EL (cell line): ENCODE measurements at regions not wholly inside any gene's neighbourhood (a gene's known extent, or its start where the extent isn't known, plus 50 kb on each side); places are given as distances from the start of the nearest gene placed in this dataset.

Source experiments
- DNase-seq: peaks from one replicate; pipeline ENCODE4 v3.0.0-alpha.2; 2016

GRCh38 chr16:85162478-85163277 lies 50.4 kb upstream of the CIBAR2 start:
- DNase-seq: peak; percentile 79

DNA sequence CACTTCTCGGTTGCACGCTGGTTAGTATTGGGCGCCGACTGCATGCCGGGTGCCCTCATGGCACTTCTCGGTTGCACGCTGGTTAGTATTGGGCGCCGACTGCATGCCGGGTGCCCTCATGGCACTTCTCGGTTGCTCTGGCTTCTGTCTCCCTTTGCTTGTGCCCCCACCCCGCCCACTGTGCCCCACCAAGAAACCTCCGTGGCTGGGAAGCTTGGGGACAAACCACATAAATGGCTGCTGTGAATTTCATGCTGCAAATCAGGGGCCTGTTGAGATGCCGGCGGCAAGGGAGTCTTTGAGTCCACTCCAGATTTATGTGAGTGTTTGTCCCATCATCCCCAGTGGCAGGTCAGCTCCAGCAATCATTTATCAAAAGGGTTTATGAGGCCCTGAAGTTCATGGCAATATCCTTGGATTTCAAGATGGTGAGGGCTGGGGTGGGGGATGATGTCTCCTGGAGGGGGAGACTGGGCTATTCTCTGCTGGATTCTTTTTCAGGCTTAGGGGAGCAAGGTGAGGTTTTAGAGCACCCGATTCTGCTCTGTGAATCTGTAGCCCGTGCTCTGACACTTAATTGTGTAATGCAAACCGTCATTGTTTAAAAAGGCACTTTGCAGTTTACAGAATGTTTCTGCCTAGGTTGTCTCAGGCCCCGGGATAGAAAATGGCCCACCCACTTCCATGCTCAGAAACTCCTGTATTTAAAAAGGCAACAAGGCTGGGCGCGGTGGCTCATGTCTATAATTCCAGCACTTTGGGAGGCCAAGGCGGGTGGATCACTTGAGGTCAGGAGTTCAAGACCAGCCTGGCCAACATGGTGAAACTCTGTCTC lies 51.2 kb upstream of the CIBAR2 start:
- no peak for DNase-seq

- no peak for DNase-seq
These were observed 52.2 kb upstream of the CIBAR2 start for GRCh38 chr16:85164431-85164830.

DNA sequence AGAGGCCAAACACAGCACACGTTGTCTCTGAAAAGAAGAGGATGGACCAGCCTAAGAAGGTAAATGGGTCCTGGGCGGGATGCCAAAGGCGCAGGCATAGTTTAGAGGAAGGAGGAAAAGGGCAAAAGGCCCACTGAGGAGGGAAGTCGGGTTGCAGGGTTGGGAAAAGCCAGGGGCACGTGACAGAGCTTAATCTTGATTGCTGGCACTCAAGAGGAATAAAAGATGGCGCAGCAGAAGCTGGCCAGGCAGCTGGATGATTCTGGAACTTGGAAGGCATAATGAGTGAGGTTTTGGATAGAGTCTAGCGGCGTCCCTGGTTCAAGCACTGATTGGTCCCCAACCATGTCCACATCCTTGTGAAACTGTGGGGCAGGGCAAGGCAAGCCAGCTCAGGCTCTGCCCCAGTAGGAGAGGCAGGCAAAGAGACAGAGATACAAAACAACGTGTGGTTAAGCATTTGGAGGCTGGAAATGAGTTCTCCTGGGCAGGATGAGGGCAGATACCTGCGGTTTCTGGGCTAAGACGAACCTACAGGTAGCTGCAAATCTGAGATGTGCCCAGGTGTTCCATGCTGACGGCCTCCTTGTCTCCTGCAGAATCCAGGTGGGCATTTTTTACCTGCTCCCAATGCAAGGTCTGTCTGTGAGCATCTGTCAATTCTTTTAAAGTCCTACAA lies 52.7 kb upstream of the CIBAR2 start:
- DNase-seq: no peak

- no peak for DNase-seq
These were observed 53.5 kb upstream of the CIBAR2 start for GRCh38 chr16:85165781-85166180.

DNA sequence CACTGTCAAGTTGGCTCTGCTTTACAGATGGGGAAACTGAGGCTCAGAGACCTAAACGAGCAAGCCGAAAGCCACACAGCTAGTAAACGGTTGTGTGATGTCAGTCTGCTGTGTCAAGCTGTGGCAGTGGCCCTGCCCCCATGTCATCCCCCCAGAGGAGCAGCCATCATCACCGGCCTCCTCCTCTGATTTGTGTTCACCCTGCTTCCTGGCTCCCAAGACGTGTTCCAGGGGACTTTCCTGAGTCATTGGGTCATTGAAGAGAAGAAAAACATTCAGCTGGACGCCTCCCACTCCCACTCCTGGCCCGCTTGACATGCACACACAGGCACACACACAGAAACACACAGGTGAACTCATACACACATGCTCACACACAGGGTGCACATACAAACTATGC lies 54.0 kb upstream of the CIBAR2 start:
- DNase-seq: no peak

DNA sequence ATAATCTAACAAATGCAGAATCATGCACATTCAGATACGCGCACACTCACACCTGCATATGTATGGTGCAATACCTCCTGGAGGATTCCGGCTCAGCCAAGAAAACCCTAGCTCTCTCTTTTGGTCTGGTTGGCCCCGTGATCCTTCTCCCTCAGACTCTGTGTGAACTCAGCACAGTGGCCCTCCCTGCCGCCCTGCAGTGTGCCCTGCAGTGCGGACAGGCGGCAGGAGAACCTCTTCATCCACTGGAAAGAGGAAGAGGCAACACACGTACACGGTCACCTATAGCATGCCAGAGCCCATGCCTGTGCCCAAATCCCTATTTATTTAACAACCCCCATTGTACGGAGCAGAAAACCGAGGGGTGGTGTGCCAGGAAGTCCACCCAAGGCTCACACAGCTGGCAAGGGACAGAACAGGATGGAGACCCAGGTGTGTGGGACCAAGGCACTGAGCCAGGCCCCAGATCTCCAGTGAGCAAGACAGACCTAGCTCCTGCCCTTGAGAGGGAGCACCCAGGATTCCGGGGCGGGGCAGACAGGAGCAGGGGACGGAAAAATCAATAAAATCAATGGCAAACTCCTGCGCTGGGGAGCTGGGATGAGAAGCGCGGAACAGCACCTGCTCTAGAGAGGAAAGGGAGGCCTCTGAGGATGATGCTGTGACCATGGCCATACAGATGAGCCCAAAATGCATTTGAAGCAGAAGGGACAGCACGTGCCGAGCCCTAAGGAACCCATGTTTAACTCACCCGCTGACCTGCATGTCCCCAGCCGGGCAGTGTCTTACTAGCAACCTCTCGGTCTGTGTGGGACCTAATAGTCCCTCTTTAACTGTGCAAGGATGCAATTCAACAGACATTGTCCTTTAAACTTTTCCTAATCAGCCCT lies 54.7 kb upstream of the CIBAR2 start:
- no peak for DNase-seq

DNA sequence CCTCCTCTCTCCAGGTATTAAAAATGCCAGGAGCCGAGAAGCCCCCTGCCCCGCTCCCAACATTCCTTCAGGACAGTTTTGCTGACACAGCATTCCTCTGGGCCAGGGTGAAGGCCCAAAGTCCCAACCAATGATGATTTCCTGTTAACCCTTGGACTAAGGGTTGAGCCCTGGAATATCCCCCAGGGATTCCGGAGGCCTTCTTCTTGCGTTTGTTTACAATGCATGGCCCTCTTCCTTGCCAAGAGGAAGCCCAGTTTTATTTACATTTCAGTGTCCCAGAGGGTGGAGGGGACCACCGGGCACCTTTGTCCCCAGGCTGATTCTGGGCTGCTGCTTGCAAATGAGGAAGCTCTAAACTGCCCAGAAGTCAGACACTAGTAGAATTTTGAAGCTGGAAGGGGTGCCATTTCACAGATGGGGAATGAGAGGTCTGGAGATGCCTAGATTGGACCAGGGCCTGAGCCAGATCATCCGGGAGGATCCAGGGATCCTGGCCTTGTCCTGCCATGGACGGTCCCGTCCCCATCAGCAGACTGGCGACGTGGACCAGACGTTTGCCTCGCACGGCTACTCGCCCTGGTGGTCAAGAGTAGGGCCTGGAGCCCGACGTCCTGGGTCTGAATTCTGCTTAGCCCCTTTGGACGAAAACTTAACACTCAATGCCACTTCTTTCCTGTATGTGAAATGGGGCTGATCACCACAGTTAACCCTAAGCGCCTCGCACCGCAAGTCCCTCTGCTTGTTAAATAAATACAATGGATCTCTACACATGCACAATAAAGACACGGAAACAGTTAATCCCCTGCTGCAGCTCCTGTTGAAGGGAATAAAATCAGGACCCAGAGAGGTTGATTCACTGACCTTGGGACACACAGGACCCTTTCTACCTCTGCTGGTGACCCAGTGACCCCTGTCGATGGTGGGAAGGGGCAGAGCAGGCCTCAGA lies 55.6 kb upstream of the CIBAR2 start:
- DNase-seq: no peak

DNA sequence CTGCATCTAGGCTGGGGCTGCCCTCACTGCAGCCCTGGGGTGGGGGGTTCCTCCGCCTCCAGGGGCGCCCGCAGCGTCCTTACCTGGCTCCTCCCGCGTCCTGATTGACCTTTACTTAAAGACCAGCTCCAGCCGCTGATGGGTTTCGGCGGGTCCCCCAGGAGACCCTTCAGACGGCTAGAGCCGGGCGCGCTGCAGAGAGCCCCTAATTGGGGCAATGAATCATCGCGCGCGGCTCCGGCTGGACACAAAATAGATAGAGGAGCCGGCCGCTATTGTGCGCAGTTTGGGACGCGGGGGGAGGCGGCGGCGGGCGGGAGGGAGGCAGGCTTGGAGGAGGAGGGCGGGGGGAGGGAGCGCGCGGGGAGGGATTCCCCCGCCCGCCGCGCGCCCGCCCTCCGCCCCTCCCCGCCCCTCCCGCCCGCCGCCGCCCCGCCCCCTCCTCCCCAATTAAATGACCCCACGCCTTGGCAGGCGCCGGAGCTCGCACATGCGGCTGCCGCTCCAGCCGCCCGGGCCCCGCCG lies 56.5 kb upstream of the CIBAR2 start:
- peak; percentile 71 for DNase-seq

DNA sequence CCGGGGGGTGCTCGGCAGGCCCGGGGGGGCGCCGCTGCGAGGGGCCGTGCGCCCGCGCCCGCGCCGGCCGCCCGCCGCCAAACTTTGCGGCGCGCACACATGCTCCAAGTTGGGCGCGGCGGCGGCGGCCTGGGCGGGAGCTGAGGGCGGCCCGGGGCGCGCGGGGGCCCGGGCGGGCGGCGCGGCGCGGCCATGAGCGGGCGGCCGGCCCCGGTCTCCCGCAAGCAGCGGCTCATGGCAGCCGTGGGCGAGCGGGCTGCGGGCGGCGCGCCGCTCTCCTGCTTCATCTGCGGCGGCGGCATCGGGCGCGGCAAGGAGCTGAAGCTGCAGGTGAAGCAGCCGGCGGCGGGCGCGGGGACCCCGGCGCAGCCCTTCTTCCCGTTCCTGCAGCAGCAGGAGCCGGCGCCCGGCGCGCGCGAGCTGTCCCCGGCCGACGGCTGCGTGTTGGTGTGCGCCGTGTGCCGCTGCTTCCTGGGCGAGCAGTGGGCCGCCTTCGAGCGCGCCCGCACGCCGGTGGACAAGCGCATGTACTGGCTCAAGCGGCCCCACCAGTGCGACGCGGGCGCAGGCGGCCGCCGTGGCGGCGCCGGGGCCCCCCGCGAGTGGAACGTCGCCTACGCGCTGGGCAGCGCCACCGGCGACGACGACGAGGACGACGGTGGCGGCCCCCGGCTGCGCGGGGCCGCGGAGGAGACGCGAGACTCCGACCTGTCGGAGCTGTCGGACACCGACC lies 57.2 kb upstream of the CIBAR2 start:
- DNase-seq: peak; percentile 45

DNA sequence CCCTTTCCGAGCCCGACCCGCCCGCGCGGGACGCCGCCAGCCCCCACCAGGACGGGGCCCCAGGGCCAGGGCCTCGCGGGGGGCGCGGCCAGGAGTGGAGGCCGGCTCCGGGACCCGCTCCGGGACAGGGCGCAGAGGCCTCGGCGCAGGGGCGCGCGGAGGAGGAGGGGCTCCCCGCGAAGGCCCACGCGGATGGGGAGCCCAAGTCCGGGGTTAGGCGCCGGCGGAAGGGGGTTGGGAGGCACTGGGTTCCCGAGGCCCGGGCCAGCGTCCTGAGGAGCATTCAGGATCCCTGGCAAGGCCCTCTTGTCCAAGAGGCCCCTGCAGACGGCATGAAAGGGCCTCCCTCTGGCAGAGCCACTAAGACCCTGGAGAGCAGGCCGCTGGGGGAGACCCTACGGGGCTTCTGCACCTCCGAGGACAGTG lies 57.8 kb upstream of the CIBAR2 start:
- no peak for DNase-seq

DNA sequence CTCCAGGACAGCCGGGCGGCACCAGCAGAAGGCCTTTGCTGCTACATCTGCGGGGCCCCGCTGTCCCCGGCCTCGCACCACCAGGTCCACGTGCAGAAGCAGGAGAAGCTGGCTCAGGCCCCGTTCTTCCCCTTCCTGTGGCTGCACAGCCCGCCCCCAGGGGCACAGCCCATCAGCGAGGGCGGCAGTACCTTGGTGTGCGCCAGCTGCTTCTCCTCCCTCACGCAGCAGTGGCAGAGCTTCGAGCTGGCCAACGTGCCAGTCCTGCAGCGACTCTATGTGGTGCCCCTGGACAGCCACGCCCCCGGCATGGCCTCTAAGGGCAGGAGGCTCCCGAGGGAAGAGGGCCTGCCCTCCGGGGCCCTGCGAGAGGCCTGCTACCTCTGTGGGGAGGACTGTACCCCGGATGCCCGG lies 58.3 kb upstream of the CIBAR2 start:
- DNase-seq: no peak

- no peak for DNase-seq
These were observed 58.9 kb upstream of the CIBAR2 start for GRCh38 chr16:85171004-85171758.

DNA sequence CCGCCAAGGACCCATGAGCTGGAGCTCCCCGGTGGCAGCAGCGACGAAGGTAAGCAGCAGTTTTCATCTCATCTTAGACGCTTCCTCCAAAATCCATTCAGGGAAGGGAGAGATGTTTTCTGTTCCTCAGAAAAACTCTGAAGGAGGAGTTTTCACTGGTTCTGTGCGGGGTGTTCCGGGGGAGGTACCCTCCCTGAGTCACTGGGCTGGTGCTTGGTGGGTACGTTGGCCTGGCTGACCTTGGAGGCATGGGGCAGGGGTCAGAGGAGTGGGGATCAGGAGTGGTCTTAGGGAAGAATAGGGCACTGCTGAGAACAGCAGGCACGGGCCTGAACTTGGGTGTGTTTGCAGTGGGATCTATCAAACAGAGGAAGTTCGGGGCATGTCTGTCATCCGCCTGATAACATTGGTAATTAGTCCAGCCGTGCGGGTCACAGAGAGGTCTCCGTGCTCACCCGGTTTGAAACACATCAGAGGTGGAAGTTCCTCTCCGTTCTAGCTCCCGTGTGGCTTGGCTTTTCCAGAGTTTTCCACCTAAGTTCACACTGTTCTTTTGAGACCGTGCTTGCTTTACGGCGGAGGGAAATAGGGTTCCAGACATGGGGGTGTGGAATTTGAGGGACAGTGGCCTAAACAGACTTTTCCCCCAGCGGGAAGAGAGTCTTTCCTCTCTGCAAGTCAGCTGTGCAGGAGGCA lies 59.6 kb upstream of the CIBAR2 start:
- DNase-seq: peak; percentile 39

- peak; percentile 69 for DNase-seq
These were observed 60.3 kb upstream of the CIBAR2 start for GRCh38 chr16:85172455-85173145.

- peak; percentile 88 for DNase-seq
These were observed 61.1 kb upstream of the CIBAR2 start for GRCh38 chr16:85173146-85173980.
